Neural progenitor cell (in vitro differentiated cells): ENCODE measurements at regions not wholly inside any gene's neighbourhood (a gene's known extent, or its start where the extent isn't known, plus 50 kb on each side); places are given as distances from the start of the nearest gene placed in this dataset.

Source experiments
- DNase-seq: peaks from one replicate; pipeline ENCODE4 v3.0.0-alpha.2; 2016; ENCODE audit warnings: low spot score
- H2AFZ ChIP-seq: fragments of 200-600 bp; sonication (generic); replicated peaks from 2 replicates; pipeline ENCODE4 v1.6.1; 2016; ENCODE audit warnings: antibody characterized with exemption
- H3F3A ChIP-seq: fragments of 200-600 bp; sonication (generic); 2 replicates; pipeline ENCODE4 v1.6.1; 2016; ENCODE audit warnings: antibody characterized with exemption, low read depth
- H3K27ac ChIP-seq: fragments of 200-600 bp; sonication (generic); 2 replicates; pipeline ENCODE4 v1.5.1; 2016; ENCODE audit warnings: mild to moderate bottlenecking
- H3K27me3 ChIP-seq: fragments of 200-600 bp; sonication (generic); 2 replicates; pipeline ENCODE4 v1.6.1; 2016; ENCODE audit warnings: mild to moderate bottlenecking, moderate library complexity
- H3K36me3 ChIP-seq: fragments of 200-600 bp; sonication (generic); 2 replicates; pipeline ENCODE4 v1.5.1; 2016
- H3K4me1 ChIP-seq: fragments of 200-600 bp; sonication (generic); 2 replicates; pipeline ENCODE4 v1.6.1; 2016; ENCODE audit warnings: mixed run types
- H3K4me2 ChIP-seq: fragments of 200-600 bp; sonication (generic); 2 replicates; pipeline ENCODE4 v1.6.1; 2016
- H3K4me3 ChIP-seq: fragments of 200-600 bp; sonication (generic); 2 replicates; pipeline ENCODE4 v1.5.1; 2016
- H3K79me2 ChIP-seq: fragments of 200-600 bp; sonication (generic); 2 replicates; pipeline ENCODE4 v1.6.1; 2016; ENCODE audit warnings: low read depth
- H3K9ac ChIP-seq: fragments of 200-600 bp; sonication (generic); 2 replicates; pipeline ENCODE4 v1.6.1; 2016
- H3K9me3 ChIP-seq: fragments of 200-600 bp; sonication (generic); 2 replicates; pipeline ENCODE4 v1.5.1; 2016; ENCODE audit warnings: low read depth
- H4K20me1 ChIP-seq: fragments of 200-600 bp; sonication (generic); 2 replicates; pipeline ENCODE4 v1.6.1; 2016; ENCODE audit warnings: low read depth
- H3K27ac Mint-ChIP-seq: 3 replicates; pipeline ENCODE4 v1.8.0; 2021; ENCODE audit warnings: mixed read lengths
- H3K27me3 Mint-ChIP-seq: 2 replicates; pipeline ENCODE4 v1.8.0; 2022; ENCODE audit warnings: low read depth, mild to moderate bottlenecking, inconsistent platforms, moderate library complexity, mixed read lengths; ENCODE audit not compliant: insufficient read depth
- H3K36me3 Mint-ChIP-seq: 3 replicates; pipeline ENCODE4 v1.8.0; 2021; ENCODE audit warnings: mixed read lengths
- H3K4me1 Mint-ChIP-seq: 3 replicates; pipeline ENCODE4 v1.8.0; 2021; ENCODE audit warnings: mixed read lengths
- H3K4me3 Mint-ChIP-seq: 3 replicates; pipeline ENCODE4 v1.8.0; 2021; ENCODE audit warnings: mild to moderate bottlenecking, moderate library complexity, mixed read lengths
- H3K9me3 Mint-ChIP-seq: 3 replicates; pipeline ENCODE4 v1.8.0; 2020; ENCODE audit warnings: mixed read lengths
- EZH2 ChIP-seq: fragments of 200-600 bp; sonication (generic); IDR thresholded peaks from 2 replicates; pipeline ENCODE4 v1.6.1; 2017; ENCODE audit warnings: antibody characterized with exemption, mild to moderate bottlenecking, moderate library complexity
- EZH2phosphoT487 ChIP-seq: fragments of 200-600 bp; sonication (generic); IDR thresholded peaks from 2 replicates; pipeline ENCODE4 v1.6.1; 2017; ENCODE audit warnings: antibody characterized with exemption
- TF ChIP-seq, protein P1 (sequence below): fragments of 200-600 bp; sonication (generic); IDR thresholded peaks from 2 replicates; pipeline ENCODE4 v1.5.1; 2017; ENCODE audit warnings: antibody characterized with exemption, mild to moderate bottlenecking

DNA sequence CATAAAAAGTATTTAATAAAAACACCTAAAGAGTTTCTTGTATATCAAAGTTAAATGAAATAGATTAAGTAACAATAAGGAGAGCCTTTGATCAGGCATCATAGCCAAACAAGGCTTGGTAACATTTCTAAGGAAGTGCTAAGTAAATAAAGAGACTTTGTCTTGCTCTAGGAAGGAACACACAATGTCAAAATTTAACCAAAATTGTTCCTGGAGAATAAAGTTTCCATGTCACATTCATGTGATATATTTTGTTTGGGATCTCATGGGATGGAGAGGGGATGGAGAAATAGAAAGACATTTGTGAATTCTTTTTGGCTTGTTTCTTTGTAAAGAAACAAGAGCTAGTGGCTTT is 201.9 kb upstream of the DTNBP1 start:
- H3K4me1 ChIP-seq: no peaks in the 10 kb centered on the region
- no peaks in the 10 kb centered on the region for H3K79me2 ChIP-seq
- no peaks in the 10 kb centered on the region for H3F3A ChIP-seq
- no peak overlapping the region for H3K4me2 ChIP-seq
- DNase-seq: no peak
- H3K27ac ChIP-seq: no peak overlapping the region
- Mint-ChIP-seq H3K27ac (no peak overlapping the region), H3K4me1 (no peaks in the 10 kb centered on the region), H3K4me3 (no peak overlapping the region), H3K36me3 (no peaks in the 10 kb centered on the region), H3K27me3 (no peaks in the 10 kb centered on the region), H3K9me3 (no peaks in the 10 kb centered on the region)
- H2AFZ ChIP-seq: no peak overlapping the region
- H3K36me3 ChIP-seq: no peaks in the 10 kb centered on the region
- no peak overlapping the region for H3K4me3 ChIP-seq
- TF ChIP-seq, protein P1, sequence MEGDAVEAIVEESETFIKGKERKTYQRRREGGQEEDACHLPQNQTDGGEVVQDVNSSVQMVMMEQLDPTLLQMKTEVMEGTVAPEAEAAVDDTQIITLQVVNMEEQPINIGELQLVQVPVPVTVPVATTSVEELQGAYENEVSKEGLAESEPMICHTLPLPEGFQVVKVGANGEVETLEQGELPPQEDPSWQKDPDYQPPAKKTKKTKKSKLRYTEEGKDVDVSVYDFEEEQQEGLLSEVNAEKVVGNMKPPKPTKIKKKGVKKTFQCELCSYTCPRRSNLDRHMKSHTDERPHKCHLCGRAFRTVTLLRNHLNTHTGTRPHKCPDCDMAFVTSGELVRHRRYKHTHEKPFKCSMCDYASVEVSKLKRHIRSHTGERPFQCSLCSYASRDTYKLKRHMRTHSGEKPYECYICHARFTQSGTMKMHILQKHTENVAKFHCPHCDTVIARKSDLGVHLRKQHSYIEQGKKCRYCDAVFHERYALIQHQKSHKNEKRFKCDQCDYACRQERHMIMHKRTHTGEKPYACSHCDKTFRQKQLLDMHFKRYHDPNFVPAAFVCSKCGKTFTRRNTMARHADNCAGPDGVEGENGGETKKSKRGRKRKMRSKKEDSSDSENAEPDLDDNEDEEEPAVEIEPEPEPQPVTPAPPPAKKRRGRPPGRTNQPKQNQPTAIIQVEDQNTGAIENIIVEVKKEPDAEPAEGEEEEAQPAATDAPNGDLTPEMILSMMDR: no peak
- TF ChIP-seq EZH2phosphoT487 (no peak), EZH2 (no peak)
- H3K9me3 ChIP-seq: no peaks in the 10 kb centered on the region
- no peak overlapping the region for H3K9ac ChIP-seq
- H3K27me3 ChIP-seq: no peaks in the 10 kb centered on the region
- no peaks in the 10 kb centered on the region for H4K20me1 ChIP-seq

DNA sequence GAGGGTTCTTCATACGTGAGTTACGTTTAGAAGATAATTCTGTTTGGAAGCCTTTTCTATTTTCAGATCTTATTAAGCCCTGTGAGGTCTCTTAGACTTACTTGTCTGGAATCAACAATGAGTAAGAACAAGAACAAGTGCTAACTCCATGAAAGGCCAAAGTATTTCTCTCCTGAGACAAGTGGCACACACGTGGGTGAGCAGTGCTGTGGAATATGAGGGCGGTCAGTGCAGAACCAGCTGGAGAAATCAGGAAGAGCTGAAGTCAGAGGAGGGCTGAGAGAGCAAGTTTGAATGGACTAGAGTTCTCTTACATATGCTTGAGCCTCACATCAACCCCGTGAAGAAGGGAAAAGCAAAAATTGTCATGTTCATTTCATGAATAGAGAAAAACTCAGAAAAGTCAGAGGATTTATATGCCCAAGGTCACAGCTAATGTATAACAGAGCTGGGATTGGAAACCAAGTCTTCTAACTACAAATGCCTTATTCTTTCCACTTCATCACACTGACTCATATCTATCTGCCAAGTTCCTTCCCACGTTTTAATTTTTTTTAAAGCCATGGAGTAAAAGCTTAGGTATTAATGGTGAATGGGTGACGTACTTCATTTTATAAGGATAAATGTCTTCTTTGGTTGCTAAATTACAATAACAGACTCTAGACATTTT is 201.3 kb upstream of the DTNBP1 start:
- H3K4me1 ChIP-seq: no peaks in the 10 kb centered on the region
- H3K36me3 Mint-ChIP-seq: no peaks in the 10 kb centered on the region
- no peak overlapping the region for H3K4me3 ChIP-seq
- no peaks in the 10 kb centered on the region for H3K4me1 Mint-ChIP-seq
- no peaks in the 10 kb centered on the region for H3F3A ChIP-seq
- no peak overlapping the region for H3K4me3 Mint-ChIP-seq
- DNase-seq: no peak
- H3K9me3 ChIP-seq: no peaks in the 10 kb centered on the region
- no peak overlapping the region for H3K9ac ChIP-seq
- no peaks in the 10 kb centered on the region for H3K79me2 ChIP-seq
- H3K36me3 ChIP-seq: no peaks in the 10 kb centered on the region
- TF ChIP-seq, protein P1: no peak
- TF ChIP-seq EZH2phosphoT487: no peak
- TF ChIP-seq EZH2: no peak
- no peaks in the 10 kb centered on the region for H3K27me3 ChIP-seq
- H3K27me3 Mint-ChIP-seq: no peaks in the 10 kb centered on the region
- no peaks in the 10 kb centered on the region for H4K20me1 ChIP-seq
- H3K4me2 ChIP-seq: no peak overlapping the region
- no peak overlapping the region for H2AFZ ChIP-seq
- H3K27ac Mint-ChIP-seq: no peak overlapping the region
- no peak overlapping the region for H3K27ac ChIP-seq
- H3K9me3 Mint-ChIP-seq: no peaks in the 10 kb centered on the region

DNA sequence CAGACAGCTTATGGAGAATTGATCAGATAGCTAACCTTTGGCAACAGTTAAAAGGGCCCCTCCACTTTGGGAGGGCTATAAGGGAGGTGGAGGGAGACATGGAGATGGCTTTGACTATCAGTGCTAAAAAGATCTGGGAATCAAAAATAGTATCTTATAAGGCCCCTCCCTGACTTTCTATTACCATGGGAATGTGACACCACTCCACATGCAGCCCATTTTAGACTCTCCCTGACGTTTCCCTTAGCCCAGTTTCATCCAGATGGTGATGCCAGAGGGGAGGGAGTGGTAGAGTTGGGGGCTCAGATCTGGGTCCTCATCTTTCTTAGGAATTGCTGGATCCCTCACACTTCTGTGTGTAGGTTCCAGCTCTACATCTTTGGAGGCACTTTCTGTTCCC is 200.0 kb upstream of the DTNBP1 start:
- Histone ChIP-seq H3F3A (no peaks in the 10 kb centered on the region), H3K9ac (no peak overlapping the region), H3K27ac (no peak overlapping the region), H3K9me3 (no peaks in the 10 kb centered on the region), H2AFZ (no peak overlapping the region), H3K79me2 (no peaks in the 10 kb centered on the region), H3K4me2 (no peak overlapping the region), H3K27me3 (no peaks in the 10 kb centered on the region), H3K36me3 (no peaks in the 10 kb centered on the region), H4K20me1 (no peaks in the 10 kb centered on the region), H3K4me3 (no peak overlapping the region), H3K4me1 (peaks cover 5% of the 10 kb centered on the region)
- no peak for TF ChIP-seq EZH2phosphoT487
- TF ChIP-seq, protein P1: no peak
- no peak for TF ChIP-seq EZH2
- no peaks in the 10 kb centered on the region for H3K36me3 Mint-ChIP-seq
- H3K9me3 Mint-ChIP-seq: no peaks in the 10 kb centered on the region
- H3K4me1 Mint-ChIP-seq: no peaks in the 10 kb centered on the region
- no peak overlapping the region for H3K27ac Mint-ChIP-seq
- no peaks in the 10 kb centered on the region for H3K27me3 Mint-ChIP-seq
- H3K4me3 Mint-ChIP-seq: no peak overlapping the region
- no peak for DNase-seq
